ENCODE measurements at regions not wholly inside any gene's neighbourhood (a gene's known extent, or its start where the extent isn't known, plus 50 kb on each side); places are given as distances from the start of the nearest gene placed in this dataset.

GRCh38 chr20:60064554-60065196 is 106.5 kb downstream of the CDH26 start:
- DNase-seq, result no peak

DNA sequence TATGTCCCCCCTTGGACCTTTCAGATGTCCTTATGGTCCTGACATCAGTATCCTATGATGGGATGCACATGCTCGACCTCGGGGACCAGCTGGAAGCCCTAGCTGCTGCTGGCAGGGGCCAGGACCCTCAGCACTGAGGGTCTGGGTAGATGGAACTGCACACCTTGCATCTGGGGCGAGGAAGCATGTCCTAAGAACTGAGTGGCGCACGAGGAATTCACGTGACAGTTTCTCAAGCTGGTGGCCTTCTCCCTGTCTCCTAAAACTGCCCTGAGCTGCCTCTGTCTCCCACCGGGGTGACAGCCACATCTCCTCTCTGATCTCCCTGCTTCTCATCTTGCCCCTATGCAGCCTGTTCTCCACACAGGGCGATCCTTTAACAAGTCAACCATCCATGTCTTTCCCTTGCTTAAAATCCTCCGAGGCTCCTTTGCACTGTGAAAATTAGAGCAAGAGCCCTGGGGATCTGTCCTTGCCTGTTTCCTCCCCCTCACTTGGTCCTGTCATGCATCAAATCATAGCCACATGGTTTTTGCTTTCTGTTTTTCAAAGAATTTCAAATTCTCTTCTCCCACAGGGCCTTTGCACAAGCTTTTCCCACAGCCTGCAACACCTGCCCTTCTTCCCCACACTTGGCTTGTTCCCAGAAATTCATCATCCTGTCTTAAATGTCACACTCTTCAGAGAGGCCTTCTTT is 107.7 kb downstream of the CDH26 start:
- DNase-seq, result no peak

DNA sequence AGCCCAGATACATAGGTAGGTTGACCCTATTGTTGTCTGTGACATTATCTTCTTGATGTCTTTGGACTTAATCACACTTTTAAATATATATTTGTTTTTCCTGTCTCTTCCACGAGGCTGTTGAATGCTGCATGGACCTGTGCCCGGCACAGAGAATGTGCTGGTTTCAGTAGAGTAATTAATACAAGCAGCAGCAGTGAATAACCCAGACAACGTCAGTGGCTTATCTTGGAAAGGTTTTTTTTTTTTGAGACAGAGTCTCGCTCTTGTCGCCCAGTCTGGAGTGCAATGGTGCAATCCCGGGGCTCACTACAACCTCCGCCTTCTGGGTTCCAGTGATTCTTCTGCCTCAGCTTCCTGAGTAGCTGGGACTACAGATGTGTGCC is 108.2 kb downstream of the CDH26 start:
- DNase-seq, result no peak

GRCh38 chr20:60068509-60068908 is 110.3 kb downstream of the CDH26 start:
- DNase-seq, result no peak

GRCh38 chr20:60069656-60070055 is 111.4 kb downstream of the CDH26 start:
- DNase-seq, result no peak

DNA sequence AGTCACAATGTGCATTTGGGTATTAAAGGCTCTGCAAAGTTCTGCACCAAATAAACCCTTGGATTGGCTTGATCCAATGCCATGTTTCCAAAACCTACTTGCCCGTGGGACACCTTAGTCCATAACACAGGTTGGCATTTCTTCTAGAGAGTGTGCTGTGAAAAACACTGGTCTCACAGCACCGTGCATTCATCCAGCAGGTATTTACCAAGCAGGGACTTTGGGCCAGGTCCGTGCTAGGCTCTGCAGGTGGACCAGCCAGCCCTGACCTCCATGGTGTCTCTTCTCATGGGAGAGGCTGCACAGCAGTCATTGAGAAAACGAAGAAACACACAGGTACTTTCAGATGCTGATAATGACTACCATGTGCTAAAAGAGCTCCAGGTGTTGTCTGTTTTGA is 112.6 kb downstream of the CDH26 start:
- no peak for DNase-seq

DNA sequence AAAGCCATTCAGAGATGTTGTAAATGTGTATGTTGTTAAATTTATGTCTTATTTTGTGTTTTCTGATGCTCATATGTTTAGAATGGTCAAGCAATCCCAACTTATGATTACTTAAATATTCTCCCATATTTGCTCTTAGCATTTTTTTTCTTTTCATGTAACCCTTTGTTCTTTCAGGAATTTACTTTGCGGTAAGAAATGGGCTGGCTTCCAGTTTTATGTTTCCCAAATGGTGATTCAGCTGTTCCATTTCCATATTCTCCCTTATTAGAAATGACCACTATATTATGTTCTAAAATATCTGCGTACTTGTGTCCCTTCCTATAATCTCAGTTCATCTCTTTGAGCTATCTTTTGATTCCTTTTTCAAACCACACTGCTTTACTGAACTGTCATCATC is 113.7 kb downstream of the CDH26 start:
- DNase-seq, result no peak

- no peak for DNase-seq
Measured at GRCh38 chr20:60073086-60073485, 114.9 kb downstream of the CDH26 start.

DNA sequence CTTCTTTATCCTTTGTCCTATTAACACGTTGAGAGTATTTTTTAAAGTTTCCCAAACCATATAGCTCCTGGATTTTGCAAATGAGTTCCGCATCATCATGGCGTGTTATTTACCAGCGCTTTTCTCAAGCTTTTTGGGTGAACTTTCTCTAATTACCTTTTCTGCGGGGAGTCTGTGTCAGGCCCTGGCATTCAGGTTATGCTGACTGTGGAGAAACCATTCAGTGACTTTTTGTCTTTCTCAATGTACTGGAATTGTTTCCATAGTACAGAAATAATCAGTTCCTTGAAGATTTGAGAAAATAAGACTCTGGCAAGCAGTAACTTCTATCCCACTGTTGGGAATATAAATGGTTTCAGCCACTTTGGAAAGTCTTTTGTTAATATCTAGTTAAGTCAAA is 115.3 kb downstream of the CDH26 start:
- no peak for DNase-seq

DNA sequence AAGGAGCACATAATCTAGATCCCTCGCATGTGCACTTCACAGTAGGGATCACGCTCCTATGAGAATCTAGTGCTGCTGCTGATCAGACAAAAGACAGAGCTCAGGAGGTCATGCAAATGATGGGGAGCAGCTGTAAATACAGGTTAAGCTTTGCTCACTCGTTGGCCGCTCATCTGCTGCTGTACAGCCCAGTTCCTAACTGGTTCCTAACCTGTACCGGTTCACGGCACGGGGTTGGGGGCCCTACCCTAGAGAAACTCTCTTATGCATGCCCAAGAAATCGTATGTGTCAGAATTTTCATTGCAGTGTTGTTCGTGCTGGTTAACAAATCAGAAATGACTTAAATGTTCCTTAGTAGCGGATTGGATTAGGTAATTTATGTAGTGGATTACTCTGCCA is 116.1 kb downstream of the CDH26 start:
- no peak for DNase-seq

- peak; percentile 17 for DNase-seq
Measured at GRCh38 chr20:60078351-60079250, 120.4 kb downstream of the CDH26 start.

DNA sequence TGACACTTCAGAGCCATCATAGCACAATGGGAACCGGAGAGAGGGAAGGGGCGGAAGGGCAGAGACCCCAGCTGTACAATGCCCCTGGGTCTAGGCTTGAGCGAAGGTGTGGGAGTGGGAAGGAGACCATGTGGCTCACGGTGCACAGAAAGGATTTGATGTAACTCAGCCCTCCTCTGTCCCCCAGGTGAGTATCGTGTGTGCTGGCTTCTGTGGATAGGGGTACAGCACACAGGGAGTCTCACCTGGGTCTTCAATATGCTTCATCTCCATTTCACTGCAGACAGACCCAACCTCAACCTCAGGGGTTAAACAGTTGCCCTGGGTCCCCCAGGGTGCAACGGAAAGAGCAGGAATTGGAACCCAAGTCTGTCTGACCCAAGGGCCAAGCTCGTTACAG is 122.2 kb downstream of the CDH26 start:
- DNase-seq, result no peak

DNA sequence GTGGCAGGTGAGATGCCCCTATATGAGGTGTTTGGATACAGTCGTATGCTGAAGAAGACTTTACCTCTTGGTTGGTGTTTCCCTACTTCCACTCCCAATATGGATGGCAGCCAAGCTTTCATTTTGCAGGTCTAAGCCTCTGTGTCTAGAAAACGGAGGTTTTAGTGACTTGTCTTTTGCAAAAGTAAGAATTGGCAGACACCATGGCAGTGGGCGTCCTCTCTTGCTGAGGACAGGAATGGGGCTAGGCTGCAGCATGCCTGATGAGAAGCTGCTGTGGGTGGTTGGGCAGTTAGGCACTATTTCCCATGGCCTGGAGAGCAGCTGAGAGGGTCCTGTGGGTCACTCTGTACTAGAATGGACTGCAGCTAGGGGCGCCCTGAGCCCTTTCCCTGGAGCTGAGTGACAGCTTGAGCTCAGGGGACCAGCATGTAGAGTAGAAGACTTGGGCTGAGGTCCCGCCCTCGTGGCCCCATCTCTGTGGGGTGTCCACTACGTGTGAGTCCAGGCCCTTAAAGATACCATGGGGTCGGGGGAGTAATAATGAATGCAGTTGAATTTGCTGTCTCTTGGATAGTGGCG is 127.4 kb downstream of the CDH26 start:
- DNase-seq, result no peak

- no peak for DNase-seq
Measured at GRCh38 chr20:60086821-60087562, 128.8 kb downstream of the CDH26 start.

GRCh38 chr20:60087563-60088105 is 129.4 kb downstream of the CDH26 start:
- no peak for DNase-seq

DNA sequence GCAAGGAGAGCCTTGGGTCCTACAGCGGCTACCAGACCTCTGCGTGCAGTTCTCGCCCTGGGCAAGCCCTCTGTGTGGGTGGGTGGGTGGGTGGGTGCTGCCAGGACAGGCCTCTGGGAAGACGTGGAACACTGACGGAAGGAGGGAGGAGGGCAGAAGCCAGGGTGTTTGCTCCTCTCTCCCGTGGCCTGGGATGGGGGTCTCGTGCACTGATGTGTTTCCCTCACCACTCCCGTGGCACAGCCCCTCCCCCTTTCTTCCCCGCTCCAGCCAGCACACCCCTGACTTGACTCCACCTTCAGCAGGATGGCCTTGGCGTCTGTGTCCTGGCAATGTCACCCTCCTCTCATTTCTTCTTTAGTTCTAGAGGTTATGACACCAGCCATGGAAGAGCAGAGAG is 130.0 kb downstream of the CDH26 start:
- DNase-seq, result no peak

DNA sequence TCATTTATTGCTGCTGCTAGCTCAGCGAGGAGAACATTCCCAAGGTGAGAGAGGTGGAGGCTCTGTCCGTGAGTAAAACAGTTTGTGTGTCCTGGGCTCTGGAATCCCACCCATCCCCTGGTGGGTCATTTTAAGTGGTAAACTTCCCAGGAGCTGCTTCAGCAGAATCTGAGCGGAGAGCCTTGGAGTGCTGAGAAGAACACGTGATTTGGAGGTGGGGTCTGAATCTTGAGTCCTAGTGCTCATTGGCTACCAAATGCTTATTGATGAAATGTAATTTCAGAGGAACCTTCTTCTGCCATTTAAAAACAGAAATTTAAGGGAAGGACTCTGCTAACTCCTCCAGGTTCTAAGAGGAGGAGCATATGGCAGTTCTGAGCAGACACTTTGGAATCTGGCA is 132.4 kb downstream of the CDH26 start:
- DNase-seq, result no peak

DNA sequence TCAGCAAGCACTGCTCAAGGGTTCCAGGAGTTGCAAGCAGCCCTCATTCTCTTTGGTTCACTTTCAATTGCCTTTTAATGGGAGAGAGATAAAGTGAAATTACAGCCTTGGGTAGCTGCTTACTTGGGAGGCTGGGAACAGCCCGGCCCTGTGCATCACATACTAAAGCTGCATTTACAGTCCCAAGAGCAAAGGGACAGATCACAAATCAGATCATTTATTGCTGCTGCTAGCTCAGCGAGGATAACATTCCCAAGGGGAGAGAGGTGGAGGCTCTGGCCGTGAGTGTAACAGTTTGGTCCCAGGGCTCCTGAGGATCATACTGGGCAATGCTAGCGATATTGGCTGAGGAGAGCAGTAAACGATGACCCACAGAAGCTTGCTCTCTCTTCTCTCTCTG is 133.1 kb downstream of the CDH26 start:
- DNase-seq, result no peak

GRCh38 chr20:60091861-60092260 is 133.6 kb downstream of the CDH26 start:
- DNase-seq, result no peak

DNA sequence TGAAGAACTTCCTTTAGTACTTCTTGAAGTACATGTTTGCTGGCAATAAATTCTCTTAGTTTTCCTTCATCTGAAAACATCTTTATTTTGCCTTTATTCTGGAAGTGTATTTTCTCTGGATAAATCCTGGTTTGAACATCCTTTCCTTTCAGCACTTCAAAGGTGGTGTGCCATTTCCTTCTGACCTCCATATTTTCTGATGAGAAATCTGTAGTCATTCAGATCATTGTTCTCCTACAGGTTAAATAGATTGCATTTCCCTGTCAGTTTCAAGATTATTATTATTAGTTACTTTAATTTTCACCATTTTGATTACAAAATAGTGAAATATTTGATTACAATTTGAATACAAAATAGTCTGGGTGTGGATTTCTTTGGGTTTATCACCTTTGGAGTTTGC is 134.5 kb downstream of the CDH26 start:
- no peak for DNase-seq

DNA sequence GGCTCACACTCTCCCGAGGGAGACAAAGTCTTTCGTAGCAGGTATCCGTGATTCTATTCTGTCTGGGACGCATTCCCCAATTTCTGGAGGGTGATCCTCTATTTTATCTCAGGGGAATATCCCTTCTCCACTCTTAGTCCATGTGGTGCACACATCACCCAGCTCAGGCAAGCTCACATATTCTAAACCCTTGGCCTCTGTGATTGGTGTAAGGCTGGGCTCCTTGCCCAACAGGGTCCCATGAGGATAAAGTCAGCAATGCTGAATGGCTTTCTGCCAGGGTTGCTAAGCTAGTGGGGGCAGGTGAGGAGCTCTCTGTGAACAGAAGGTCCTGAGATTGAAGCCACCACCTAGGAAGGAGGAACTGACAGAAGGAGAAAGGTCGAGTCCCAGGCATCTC is 137.2 kb downstream of the CDH26 start:
- peak; percentile 74 for DNase-seq

GRCh38 chr20:60096166-60096565 is 137.9 kb downstream of the CDH26 start:
- no peak for DNase-seq

- DNase-seq, result no peak
Measured at GRCh38 chr20:60097285-60097684, 139.1 kb downstream of the CDH26 start.

Data from DMS79 (cell line).